GM21390 (cell line): ENCODE measurements at regions not wholly inside any gene's neighbourhood (a gene's known extent, or its start where the extent isn't known, plus 50 kb on each side); places are given as distances from the start of the nearest gene placed in this dataset.
"Not testable (repeated sequence)": the region's sequence is repeated elsewhere in the genome, so short reads cannot be mapped to it uniquely, and the experiment has no call there.

Source experiments
- ATAC-seq: cut with Tn5 transposase; IDR thresholded peaks from one replicate; pipeline ENCODE4 v1.9.1; 2021; ENCODE audit not compliant: unreplicated experiment

DNA sequence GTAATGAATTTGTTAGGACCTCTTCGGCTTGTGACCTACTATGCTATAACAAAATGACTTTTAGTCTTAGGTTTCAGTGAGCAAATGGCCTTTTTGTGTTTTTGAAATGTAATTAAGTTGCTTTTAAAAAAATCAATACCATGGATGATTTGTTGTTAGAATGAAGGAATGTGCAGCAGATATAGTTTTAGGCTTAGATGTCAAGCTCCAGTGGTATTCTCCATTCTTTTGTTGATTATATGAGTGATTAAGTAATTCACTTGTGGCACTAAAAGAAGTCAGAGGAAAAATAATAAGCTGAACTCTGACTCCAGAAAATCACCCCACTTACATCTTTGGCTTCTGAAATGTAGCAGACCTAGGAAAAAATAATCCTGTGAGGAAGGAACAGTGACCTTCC lies 474.1 kb upstream of the MIS18BP1 start:
- no peak for ATAC-seq

- no peak for ATAC-seq
Observed at GRCh38 chr14:45721472-45721871, 468.5 kb upstream of the MIS18BP1 start.

GRCh38 chr14:45716572-45716971 lies 463.6 kb upstream of the MIS18BP1 start:
- ATAC-seq = no peak

DNA sequence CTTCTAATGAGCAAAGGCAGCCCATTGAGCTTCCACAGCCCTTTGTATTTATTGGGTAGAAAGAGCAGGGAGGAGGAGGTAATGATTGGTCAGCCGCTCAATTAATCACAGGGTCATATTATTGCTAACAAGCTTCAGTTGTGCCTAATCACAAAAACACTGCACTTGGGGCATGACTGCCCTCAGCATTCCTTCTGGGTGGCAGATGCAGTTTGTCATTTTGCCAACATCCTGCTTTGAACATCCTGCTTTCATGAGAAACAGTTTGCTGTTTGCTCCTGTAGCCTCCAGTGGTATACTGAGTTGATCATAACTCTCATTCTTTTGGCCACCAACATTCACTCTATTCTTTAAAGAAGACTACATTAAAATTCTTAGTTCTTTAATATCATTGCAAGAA lies 462.9 kb upstream of the MIS18BP1 start:
- ATAC-seq = no peak

DNA sequence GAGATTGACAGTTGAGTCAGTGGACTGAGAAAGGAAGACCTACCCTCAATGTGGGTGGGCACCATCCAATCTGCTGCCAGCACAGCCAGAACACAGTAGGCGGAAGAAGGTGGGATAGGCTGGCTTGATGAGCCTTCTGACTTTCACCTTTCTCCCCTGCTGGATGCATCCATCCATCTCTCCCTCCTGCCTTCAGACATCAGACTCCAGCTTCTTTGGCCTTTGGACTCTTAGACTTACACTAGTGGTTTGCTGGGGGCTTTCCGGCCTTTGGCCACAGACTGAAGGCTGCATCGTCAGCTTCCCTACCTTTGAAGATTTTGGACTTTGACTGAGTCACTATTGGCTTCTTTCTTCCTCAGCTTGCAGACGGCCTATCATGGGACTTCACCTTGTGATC lies 456.5 kb upstream of the MIS18BP1 start:
- no peak for ATAC-seq

- ATAC-seq = no peak
Observed at GRCh38 chr14:45705940-45706534, 453.0 kb upstream of the MIS18BP1 start.

DNA sequence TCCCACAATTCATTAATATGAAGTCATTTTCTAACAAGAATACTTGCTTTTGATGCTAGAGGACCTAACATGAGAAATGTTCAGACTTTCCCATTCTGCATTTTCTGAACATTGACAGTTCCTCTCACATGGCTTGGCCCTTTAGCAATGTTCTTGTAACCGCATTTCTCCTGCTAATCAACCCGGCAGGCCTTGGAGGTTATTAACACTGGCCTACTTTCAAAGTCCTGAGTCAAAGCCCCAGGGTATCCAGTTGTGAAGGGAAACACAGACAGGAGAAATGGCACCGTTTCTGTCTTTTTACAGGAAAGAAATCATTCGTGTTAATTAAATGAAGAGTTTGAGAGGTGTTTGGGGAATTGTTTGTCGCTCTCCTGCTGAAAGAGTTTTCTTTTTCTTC lies 446.5 kb upstream of the MIS18BP1 start:
- ATAC-seq = no peak

DNA sequence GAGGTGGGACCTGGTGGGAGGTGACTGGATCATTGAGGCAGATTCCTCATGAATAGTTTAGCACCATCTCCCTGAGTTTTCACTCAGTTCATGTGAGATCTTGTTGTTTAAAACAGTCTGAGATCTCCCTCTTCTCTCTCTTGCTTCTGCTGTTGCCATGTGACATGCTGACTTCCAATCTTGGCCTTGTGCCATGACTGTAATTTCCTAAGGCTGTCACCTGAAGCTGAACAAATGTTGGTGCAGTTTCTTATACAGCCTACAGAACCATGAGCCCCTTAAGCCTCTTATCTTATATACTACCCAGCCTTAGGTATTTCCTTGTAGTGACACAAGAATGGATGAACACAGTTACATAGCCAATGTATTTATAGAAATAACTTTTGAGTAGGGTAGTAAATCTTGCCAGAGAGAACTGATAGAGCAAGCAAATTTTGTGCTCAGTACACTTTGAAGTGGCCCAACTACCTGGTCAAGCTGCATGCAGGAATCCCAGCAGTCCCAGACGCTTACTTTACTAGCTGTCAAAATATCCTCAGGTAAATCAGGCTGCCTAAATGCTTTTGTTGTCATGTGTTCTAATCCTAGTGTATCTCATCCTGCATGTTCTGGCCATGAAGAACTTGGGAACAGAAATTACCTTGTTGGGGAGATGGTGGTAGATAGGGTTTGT lies 445.6 kb upstream of the MIS18BP1 start:
- ATAC-seq = no peak

- no peak for ATAC-seq
Observed at GRCh38 chr14:45686771-45687170, 433.8 kb upstream of the MIS18BP1 start.

- ATAC-seq = no peak
Observed at GRCh38 chr14:45680531-45680930, 427.5 kb upstream of the MIS18BP1 start.

DNA sequence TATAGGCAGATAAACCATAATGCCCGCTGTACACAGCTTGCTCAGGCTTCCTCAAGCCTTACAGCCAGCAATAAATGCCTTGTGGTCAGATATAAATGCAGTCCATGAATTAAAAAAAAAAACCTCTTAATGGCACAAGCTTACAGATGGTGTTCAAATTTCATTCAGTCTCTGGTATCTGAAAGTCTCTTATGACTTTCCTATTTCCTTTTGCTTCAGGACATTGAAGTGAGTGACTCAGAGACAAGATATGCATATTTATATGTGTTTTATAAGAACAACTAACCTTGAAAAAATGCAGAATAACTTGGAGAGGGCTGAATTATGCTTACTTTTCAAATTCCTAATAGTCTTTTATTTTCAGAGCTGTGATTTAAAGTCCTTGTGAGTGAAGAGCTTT lies 426.9 kb upstream of the MIS18BP1 start:
- no peak for ATAC-seq

- no peak for ATAC-seq
Observed at GRCh38 chr14:45678163-45678562, 425.2 kb upstream of the MIS18BP1 start.

- no peak for ATAC-seq
Observed at GRCh38 chr14:45673420-45673819, 420.4 kb upstream of the MIS18BP1 start.

- ATAC-seq = no peak
Observed at GRCh38 chr14:45664668-45665356, 411.8 kb upstream of the MIS18BP1 start.

DNA sequence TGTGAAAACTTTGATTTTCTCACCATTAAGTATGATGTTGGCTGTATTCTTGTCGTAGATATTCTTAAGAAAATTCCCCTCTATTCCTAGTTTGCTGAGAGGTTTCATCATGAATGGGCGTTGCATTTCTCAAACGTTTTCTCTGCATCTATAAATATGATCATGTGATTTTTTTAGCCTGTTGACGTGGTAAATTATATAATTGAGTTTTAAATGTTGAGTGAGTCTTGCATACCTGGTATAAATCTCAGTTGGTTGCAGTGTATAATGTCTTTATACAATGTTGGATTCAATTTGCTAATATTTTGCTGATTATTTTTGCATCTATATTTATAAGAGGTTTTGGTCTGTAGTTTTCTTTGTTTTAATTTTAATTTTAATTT lies 405.9 kb upstream of the MIS18BP1 start:
- no peak for ATAC-seq

DNA sequence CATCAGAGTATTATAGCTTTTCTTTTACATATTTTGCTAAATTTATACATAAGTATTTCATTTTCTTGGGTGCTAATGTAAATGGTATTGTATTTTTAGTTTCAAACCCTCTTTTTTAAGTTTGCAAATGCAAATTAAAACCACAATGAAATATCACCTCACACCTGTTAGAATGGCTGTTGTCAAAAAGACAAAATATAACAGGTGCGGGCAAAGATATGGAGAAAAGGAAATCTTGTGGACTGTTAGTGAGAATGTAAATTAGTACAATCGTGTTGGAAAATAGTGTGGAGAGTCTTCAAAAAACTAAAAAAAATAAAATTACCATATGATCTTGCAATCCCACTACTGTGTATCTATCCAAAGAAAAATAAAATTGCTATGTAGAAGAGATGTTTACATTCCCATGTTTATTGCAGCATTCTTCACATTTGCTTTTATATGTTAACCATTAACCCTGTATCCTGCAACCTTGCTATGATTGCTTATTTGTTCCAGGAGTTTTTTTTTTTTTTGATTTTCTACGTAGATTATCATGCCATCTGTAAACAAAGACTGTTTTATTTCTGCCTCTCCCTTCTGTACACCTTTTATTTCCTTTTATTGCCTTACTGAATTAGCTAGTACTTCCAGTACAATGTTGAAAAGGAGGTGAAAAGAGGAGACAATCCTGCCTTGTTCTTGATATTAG lies 405.4 kb upstream of the MIS18BP1 start:
- ATAC-seq = no peak

GRCh38 chr14:45651890-45652289 lies 398.9 kb upstream of the MIS18BP1 start:
- ATAC-seq = no peak

DNA sequence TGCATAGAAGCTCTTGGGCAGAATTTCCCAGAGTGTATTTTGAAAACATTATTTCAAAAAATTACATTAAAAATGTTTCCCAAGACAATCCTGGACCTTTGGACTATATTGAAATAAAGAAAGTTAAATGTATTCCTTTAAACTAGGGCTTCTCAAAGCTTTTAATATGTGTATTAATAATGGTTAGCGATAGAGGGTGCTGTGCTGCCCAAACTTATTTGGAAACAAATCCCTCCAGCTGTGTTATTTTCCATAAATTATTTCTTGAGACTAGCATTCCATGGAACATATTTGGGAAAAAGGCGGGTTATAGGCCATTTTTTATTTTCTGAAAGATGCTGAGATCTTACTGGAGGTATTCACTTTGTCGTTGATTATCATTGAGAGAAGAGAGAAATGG lies 397.8 kb upstream of the MIS18BP1 start:
- no peak for ATAC-seq

DNA sequence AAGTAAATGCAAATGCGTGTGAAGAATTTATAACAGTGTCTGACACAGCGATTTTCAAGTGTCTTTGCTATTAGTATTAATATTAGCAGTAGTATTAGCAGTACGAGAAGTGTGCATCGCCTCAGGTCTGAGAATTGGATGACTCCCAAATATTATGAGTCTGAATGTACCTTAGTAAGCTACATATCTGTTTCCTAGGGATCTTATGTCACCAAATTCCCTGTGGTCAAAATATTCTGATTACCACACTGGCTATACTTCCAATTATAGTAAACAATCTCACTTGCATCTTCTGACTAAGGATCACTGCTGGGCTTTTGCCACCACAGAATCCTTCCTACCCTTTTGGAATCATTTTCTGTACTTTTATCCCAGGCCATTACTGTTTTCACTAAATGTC lies 396.0 kb upstream of the MIS18BP1 start:
- no peak for ATAC-seq

- ATAC-seq = no peak
Observed at GRCh38 chr14:45641541-45641940, 388.5 kb upstream of the MIS18BP1 start.

- ATAC-seq = not testable (repeated sequence)
Observed at GRCh38 chr14:45634651-45635441, 381.8 kb upstream of the MIS18BP1 start.
